SK-N-SH (cell line): ENCODE measurements at regions not wholly inside any gene's neighbourhood (a gene's known extent, or its start where the extent isn't known, plus 50 kb on each side); places are given as distances from the start of the nearest gene placed in this dataset.

Experiments
- CTCF ChIA-PET: fragments of 300-600, 350-600 bp; formaldehyde crosslinking; extraction: SDS; loops from one replicate; lab custom pipeline; 2021; lab: Yijun Ruan, JAX
- POLR2A ChIA-PET: fragments of 350-600 bp; sonication (Branson Sonifier 250); formaldehyde crosslinking; extraction: SDS; loops from one replicate; lab custom pipeline; 2020; ENCODE audit warnings: antibody characterized with exemption, inconsistent platforms; lab: Yijun Ruan, JAX
- DNase-seq: peaks from one replicate; pipeline ENCODE4 v3.0.0; 2012
- H2AFZ ChIP-seq: fragments of 200-600 bp; sonication (generic); 2 replicates; pipeline ENCODE4 v1.8.1; 2016; ENCODE audit warnings: antibody characterized with exemption, mild to moderate bottlenecking, low read depth
- H3F3A ChIP-seq: fragments of 200-600 bp; sonication (generic); replicated peaks from 2 replicates; pipeline ENCODE3; 2016; ENCODE audit warnings: antibody characterized with exemption, mild to moderate bottlenecking; ENCODE audit not compliant: insufficient read depth
- H3K27ac ChIP-seq, 2 experiments: fragments of 200-500 bp in 1 of 2; fragments of 200-600 bp in 1 of 2; sonication (Bioruptor generic) in 1 of 2; sonication (generic), shearing (Covaris generic) in 1 of 2; 2 replicates each; pipeline versions ENCODE4 v1.5.1 to v1.6.1; 2014 to 2016; ENCODE audit warnings: low read depth in 2 of 2, inconsistent platforms in 1 of 2, low read length in 1 of 2, mild to moderate bottlenecking in 1 of 2, mixed read lengths in 1 of 2
- H3K27me3 ChIP-seq: fragments of 200-600 bp; sonication (generic), shearing (Covaris generic); 2 replicates; pipeline ENCODE4 v1.6.1; 2016; ENCODE audit warnings: mixed run types; ENCODE audit not compliant: insufficient read depth
- H3K36me3 ChIP-seq, 2 experiments: fragments of 200-500 bp in 1 of 2; fragments of 200-600 bp in 1 of 2; sonication (Bioruptor generic) in 1 of 2; sonication (generic) in 1 of 2; replicated peaks in 1 of 2; 2 replicates each; pipeline versions ENCODE3 to v1.5.1; 2014 to 2016; ENCODE audit warnings: low read length in 1 of 2, mild to moderate bottlenecking in 1 of 2; ENCODE audit not compliant: insufficient read depth in 2 of 2, control insufficient read depth in 1 of 2
- H3K4me1 ChIP-seq, 2 experiments: fragments of 200-500 bp in 1 of 2; fragments of 200-600 bp in 1 of 2; sonication (Bioruptor generic) in 1 of 2; sonication (generic), shearing (Covaris generic) in 1 of 2; 2 replicates each; pipeline versions ENCODE4 v1.5.1 to v1.6.1; 2014 to 2016; ENCODE audit warnings: low read depth in 1 of 2, low read length in 1 of 2, mixed run types in 1 of 2; ENCODE audit not compliant: insufficient read depth in 2 of 2, control insufficient read depth in 1 of 2
- H3K4me2 ChIP-seq: fragments of 200-600 bp; sonication (generic), shearing (Covaris generic); 2 replicates; pipeline ENCODE4 v1.6.1; 2017; ENCODE audit warnings: mixed run types
- H3K4me3 ChIP-seq, 2 experiments: fragments of 200-500 bp in 1 of 2; fragments of 200-600 bp in 1 of 2; sonication (Bioruptor generic) in 1 of 2; sonication (generic), shearing (Covaris generic) in 1 of 2; 2 replicates each; pipeline versions ENCODE4 v1.5.1 to v1.8.1; 2014 to 2016; ENCODE audit warnings: low read depth in 2 of 2, inconsistent platforms in 1 of 2, low read length in 1 of 2, mild to moderate bottlenecking in 1 of 2, mixed read lengths in 1 of 2, moderate library complexity in 1 of 2
- H3K79me2 ChIP-seq: fragments of 200-600 bp; sonication (generic); 2 replicates; pipeline ENCODE4 v1.8.1; 2017; ENCODE audit warnings: mild to moderate bottlenecking; ENCODE audit not compliant: insufficient read depth
- H3K9ac ChIP-seq: fragments of 200-600 bp; sonication (generic); 2 replicates; pipeline ENCODE4 v1.6.1; 2017; ENCODE audit warnings: mixed run types
- H3K9me2 ChIP-seq: fragments of 200-600 bp; sonication (generic); 2 replicates; pipeline ENCODE4 v1.6.1; 2017; ENCODE audit warnings: mixed run types
- H3K9me3 ChIP-seq: fragments of 200-600 bp; sonication (generic); 2 replicates; pipeline ENCODE4 v1.6.1; 2017; ENCODE audit warnings: mixed run types, mild to moderate bottlenecking, moderate library complexity
- H4K20me1 ChIP-seq: fragments of 200-600 bp; sonication (generic); 2 replicates; pipeline ENCODE4 v1.6.1; 2017; ENCODE audit warnings: mild to moderate bottlenecking, mixed run types; ENCODE audit not compliant: insufficient read depth
- FOXJ3 ChIP-seq: sonication (generic); formaldehyde crosslinking; IDR thresholded peaks from 2 replicates; pipeline ENCODE4 v1.5.1; 2020; ENCODE audit warnings: mild to moderate bottlenecking, missing genetic modification reagents
- IRF3 ChIP-seq: fragments of 150-350 bp; IDR thresholded peaks from 2 replicates; pipeline ENCODE4 v1.6.1; 2016; ENCODE audit warnings: mild to moderate bottlenecking, low read depth, low read length
- MAX ChIP-seq: IDR thresholded peaks from 2 replicates; pipeline ENCODE4 v1.4.0; 2012; ENCODE audit warnings: low read depth
- MEF2A ChIP-seq: IDR thresholded peaks from 2 replicates; pipeline ENCODE4 v1.4.0; 2012; ENCODE audit warnings: low read depth, borderline replicate concordance
- NFIC ChIP-seq: IDR thresholded peaks from 2 replicates; pipeline ENCODE4 v1.4.0; 2012; ENCODE audit warnings: borderline replicate concordance
- PBX3 ChIP-seq: IDR thresholded peaks from 2 replicates; pipeline ENCODE4; 2012
- RCOR1 ChIP-seq: fragments of 150-350 bp; IDR thresholded peaks from 2 replicates; pipeline ENCODE4 v1.6.1; 2017; ENCODE audit warnings: antibody characterized with exemption, low read length
- REST ChIP-seq: IDR thresholded peaks from 2 replicates; pipeline ENCODE4 v1.6.1; 2012; ENCODE audit warnings: mild to moderate bottlenecking, low read depth, low read length, moderate library complexity
- RXRA ChIP-seq: IDR thresholded peaks from 2 replicates; pipeline ENCODE4 v1.4.0; 2012; ENCODE audit warnings: low read depth, mild to moderate bottlenecking, borderline replicate concordance
- TEAD4 ChIP-seq: IDR thresholded peaks from 2 replicates; pipeline ENCODE4 v1.4.0; 2012; ENCODE audit warnings: mild to moderate bottlenecking, borderline replicate concordance; ENCODE audit not compliant: insufficient read depth
- USF1 ChIP-seq: IDR thresholded peaks from 2 replicates; pipeline ENCODE4 v1.4.0; 2012; ENCODE audit warnings: low read depth, borderline replicate concordance
- ZBTB33 ChIP-seq: IDR thresholded peaks from 2 replicates; pipeline ENCODE4 v1.4.0; 2012; ENCODE audit warnings: low read depth, borderline replicate concordance
- WGBS: methylation state at CpG from one replicate; pipeline ENCODE4 v1.1.6; 2017; ENCODE audit warnings: low lambda C conversion rate; 5-methylcytosine and 5-hydroxymethylcytosine counted together

- no peak for TF ChIP-seq USF1
- no peak for TF ChIP-seq NFIC
Measured at GRCh38 chr18:25425024-25425423, 73.1 kb upstream of the ZNF521 start (continued).

GRCh38 chr18:25423760-25424159 lies 71.8 kb upstream of the ZNF521 start:
- Histone ChIP-seq H2AFZ (no peak overlapping the region), H3K79me2 (no peaks in the 10 kb centered on the region), H3K27me3 (no peaks in the 10 kb centered on the region), H3K4me1 (no peaks in the 10 kb centered on the region; a peak in 1 of 4 replicates), H3K4me3 (no peak overlapping the region), H3F3A (no peaks in the 10 kb centered on the region), H3K9me3 (no peaks in the 10 kb centered on the region), H3K9ac (no peak overlapping the region)
- ChIA-PET CTCF (no interaction called here), POLR2A (no interaction called here)
- 42% methylated on average over 2 of the region's 2 CpGs for WGBS
- no peak for DNase-seq
- TF ChIP-seq PBX3 (no peak), MEF2A (no peak), USF1 (no peak), RXRA (no peak), ZBTB33 (no peak), IRF3 (no peak), TEAD4 (no peak), RCOR1 (no peak)
- TF ChIP-seq, all 33 proteins: peak for 0
- H3K4me2 ChIP-seq: no peak overlapping the region
- H3K27ac ChIP-seq: no peak overlapping the region
- H4K20me1 ChIP-seq: no peaks in the 10 kb centered on the region
- no peaks in the 10 kb centered on the region for H3K36me3 ChIP-seq
- no peaks in the 10 kb centered on the region for H3K9me2 ChIP-seq

GRCh38 chr18:25423267-25423666 lies 71.3 kb upstream of the ZNF521 start:
- no peaks in the 10 kb centered on the region for H3F3A ChIP-seq
- no peaks in the 10 kb centered on the region; a peak in 1 of 4 replicates for H3K4me1 ChIP-seq
- H3K9ac ChIP-seq: no peak overlapping the region
- CTCF ChIA-PET: no interaction called here
- no peaks in the 10 kb centered on the region for H3K36me3 ChIP-seq
- WGBS: 60% methylated on average over 2 of the region's 2 CpGs
- POLR2A ChIA-PET: no interaction called here
- no peak for DNase-seq
- no peaks in the 10 kb centered on the region for H3K27me3 ChIP-seq
- no peaks in the 10 kb centered on the region for H3K79me2 ChIP-seq
- H3K9me2 ChIP-seq: no peaks in the 10 kb centered on the region
- H3K4me3 ChIP-seq: no peak overlapping the region
- no peak overlapping the region for H3K27ac ChIP-seq
- H3K4me2 ChIP-seq: no peak overlapping the region
- no peak overlapping the region for H2AFZ ChIP-seq
- no peaks in the 10 kb centered on the region for H3K9me3 ChIP-seq
- H4K20me1 ChIP-seq: no peaks in the 10 kb centered on the region
- no peak for TF ChIP-seq ZBTB33
- TF ChIP-seq FOXJ3 (CRISPR knock-in tag): no peak
- no peak for TF ChIP-seq REST
- no peak for TF ChIP-seq MAX
